Stimulated activated CD4-positive, alpha-beta T cell treated with anti-CD3 and anti-CD28 coated beads, Interleukin-4, amount 100 ng/mL, for 48 hours (primary cell): ENCODE measurements at regions not wholly inside any gene's neighbourhood (a gene's known extent, or its start where the extent isn't known, plus 50 kb on each side); places are given as distances from the start of the nearest gene placed in this dataset.

Experiments
- DNase-seq, 2 donors: peaks; one replicate each; pipeline ENCODE4 v3.0.0-alpha.2; 2020; ENCODE audit warnings: low read depth in 2 of 2

DNA sequence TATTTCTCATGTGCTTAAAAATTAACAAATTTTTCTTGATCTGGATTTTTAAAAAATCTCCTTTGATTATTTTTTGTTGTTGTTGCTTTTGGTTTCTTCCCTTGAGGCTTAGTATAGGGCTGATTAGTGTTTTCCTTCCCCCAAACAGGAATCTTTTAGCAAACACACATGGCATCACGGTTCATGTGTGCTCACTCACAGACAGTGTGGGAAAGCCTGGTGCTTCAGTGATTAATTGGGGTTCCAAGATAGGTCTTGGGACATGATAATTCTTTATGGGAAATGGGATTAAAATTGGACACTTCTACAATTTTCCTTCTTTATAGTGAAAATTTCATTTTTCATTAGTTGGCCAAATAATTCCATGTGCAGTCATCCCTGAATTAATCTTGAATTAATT is 153.9 kb upstream of the SOX11 start:
- DNase-seq, result no peak

DNA sequence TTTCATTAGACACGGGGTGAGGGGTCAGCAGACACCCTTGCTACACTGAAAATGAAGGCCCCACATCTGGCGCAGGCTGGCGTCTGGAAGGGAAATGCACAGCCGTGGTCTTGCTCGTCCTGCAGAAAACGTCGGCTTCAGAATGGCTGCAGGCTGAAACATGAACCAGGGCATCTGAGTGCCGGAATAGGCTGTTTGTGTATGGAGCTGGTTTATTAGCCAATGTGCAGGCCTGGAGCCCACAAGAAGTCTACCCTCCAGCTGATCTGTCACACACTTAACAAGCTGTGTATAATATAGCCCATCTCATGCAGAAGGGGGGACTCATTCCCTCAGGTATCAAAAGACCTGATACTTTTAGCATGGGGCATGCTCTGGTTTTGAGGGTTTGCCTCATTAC is 153.4 kb upstream of the SOX11 start:
- DNase-seq, result no peak

DNA sequence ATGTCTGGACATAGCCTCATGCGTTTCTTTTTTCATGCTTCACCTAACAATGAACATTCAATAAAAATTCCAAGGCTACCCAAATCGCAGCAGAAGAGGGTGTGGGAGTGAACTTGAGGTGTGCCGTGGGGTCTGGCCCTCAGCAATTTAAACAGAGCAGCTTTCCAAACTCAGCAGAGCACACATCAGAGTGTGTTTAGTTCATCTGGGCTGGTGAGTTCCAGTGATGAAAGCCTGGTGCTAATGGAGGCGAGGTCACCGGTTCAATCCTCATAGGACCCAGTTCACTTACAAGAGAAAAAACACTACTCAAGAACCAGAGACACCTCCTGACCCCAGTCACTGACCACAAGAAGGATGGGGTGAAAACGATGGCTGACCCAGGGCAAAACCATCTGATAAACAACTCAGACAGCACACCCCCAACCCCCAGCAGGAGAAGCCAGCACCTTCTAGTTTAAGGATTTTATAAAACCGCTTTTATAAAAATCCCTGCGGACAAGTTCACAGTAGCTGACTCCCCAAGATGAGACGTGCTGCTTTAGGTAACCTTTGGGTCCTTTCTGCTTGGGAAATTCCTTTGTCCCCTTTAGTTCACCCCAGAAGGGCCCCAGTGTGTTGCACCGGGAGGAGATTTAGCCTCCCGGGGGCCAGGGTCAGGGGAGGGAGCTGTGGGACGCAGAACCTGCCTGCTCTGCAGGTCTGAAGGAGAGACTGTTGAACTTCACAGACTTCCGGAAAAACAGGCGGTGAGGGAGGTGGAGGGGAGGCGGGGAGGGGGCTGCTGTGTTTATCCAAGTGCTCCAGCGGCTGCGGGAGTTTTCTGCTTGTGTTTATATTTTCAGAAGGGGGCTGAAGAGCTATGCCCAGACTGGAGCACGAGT is 152.7 kb upstream of the SOX11 start:
- DNase-seq, result no peak

DNA sequence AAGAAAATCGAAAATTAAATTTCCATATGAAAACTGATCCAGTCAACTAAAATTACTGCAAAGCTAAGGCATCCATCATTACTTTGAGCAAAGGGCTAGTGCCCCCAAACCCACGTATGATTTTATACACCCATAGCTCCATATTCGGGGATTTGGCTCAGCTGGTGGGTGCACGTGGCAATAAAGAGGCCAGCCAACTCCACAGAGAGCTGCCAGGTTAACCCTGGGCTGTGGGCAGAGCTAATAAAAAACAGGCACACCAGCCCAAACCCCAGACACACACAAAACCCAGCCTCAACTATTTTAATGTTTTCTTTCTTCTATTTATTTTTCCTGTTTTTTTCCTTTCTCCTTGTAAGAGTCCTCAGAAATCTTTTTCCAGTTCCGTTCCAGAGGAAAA is 151.3 kb upstream of the SOX11 start:
- no peak for DNase-seq

DNA sequence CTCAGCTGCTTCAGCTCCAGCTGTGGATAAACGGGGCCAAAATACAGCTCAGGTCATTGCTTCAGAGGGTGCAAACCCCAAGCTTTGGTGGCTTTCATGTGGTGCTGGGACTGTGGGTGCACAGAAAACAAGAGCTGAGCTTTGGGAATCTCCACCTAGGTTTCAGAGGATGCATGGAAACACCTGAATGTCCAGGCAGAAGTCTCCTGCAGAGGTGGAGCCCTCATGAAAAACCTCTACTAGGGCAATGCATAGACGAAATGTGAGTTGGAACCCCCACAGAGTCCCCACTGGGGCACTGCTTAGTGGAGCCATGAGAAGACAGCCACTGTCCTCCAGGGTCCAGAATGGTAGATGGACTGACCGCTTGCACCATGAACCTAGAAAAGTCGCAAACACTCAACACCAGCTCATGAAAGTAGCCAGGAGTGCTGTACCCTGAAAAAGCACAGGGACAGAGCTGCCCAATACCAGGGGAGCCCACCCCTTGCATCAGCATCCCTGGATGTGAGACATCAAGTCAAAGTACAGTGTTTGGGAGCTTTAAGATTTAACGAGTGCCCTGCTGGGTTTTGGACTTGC is 147.9 kb upstream of the SOX11 start:
- no peak for DNase-seq

DNA sequence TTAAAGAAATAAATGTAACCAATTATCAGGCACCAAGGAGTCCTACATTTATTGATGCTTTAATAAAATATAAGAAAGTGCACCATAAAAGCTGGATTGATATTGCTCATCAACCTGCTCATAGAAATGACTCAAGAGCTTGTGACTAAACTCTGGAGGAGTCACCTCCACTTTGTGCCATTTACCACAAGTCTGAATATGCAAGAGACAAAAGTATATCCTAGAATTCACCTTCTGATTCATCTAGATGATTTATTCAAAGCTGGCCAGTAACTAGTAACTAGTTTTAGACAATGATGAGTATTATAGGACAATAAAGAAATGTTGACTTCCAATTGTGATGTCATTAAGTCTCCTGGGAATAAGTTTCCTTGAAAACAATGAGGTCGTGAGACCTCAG is 146.0 kb upstream of the SOX11 start:
- DNase-seq, result no peak

DNA sequence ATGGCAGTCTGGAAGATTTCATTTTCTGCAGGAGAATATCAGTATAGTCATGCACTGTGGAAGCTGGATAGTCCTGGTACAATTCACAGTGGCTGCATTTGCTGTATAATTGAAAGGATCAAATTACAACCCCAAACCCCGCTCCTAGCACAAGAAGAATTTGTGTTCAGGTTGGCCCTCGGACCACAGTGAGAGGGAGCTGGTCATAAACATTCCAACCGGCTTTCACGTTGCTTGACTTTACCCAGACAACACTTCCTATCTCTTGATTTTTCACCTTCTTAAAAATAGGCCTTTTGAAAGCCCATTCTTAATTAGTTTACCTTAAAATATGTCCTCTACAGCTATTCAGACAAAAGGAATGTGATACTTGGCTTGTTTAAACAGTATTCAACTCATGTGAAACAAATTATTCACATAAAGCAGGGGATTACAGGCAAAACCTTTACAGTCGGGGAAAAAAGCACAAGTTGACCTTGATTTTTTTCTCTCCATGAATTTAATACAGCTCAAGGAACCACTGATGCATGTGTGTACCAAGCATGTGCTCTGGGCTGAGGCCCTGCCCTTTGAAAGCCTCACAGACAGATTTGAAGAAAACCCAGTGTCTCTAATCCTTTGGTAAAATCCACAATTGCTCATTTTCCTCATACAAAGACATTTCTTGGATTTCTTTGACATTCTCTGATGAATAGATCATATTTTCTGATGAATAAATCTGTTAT is 143.0 kb upstream of the SOX11 start:
- no peak for DNase-seq

DNA sequence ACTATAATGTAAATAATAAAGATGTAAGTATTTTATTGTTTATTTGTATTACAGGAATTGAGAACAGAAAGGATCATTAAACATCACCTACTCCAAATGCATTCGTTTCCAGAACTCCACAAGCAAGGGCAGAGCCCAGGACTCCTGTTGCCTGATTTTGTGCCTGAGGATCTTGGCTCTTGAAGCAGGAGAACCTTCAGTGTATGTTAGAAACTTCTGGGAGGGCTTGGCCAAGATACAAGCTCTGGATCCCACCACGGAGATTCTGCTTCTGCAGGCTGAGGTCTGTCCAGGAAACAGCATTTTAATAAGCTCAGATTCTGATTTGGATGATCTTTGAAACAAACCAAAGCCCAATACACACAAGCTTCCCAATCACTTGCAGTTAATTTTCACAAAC is 142.4 kb upstream of the SOX11 start:
- no peak for DNase-seq

DNA sequence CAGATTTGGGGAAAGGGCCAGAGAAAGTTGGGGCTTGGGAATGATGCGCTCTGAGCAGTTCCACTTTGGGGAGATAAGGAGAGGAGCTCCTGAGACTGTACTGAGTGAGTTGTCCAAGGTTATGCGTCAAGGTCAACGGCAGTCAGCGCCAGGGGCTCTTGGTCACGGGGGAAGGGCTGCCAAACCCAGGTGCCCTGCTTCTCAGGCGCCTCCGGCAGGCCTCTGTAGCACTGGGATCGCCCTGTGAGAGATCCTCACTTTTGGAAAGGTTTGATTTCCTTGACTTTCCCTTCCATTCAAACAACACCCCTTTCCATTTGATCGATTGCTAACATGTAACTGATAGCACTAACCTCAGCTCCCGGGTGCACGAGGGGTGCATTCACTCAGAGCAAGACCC is 136.5 kb upstream of the SOX11 start:
- DNase-seq, result no peak

DNA sequence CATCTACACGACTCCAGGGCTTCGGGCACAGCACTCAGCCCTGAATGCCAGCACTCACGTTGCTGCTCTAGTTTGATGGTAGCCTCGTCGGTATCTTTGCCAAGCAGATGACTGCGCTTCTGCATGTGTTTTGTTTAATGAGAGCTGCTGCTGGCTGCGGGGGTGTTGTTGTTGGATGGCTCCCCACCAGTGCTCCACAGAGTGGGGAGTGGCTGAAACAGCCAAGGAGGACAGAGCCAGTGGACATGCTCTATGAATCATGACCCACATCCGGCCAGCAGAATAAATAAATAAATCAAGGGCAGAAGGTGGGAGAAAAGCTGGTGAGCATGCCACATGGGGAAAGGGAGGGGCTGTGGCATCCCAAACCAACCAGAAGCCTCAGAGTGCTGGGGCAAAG is 131.2 kb upstream of the SOX11 start:
- DNase-seq, result no peak

DNA sequence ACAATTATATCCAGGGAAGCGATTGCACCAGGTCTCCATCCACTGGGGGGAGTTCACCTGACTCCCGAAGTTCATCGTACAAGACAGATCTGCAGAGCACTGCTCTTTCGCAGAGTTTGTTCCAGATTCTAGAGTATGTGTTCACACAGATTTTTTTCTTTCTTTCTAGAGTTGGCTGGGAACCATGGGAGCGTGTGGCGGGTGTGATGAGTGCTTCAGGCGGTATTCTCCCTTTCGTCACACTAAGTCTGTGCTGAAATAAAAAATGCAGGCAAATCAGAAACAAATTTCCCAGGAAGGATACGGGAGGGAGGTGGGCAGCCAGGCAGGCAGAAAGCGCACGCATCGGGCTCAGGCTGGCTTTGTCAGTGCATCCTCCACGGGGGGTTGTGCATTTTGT is 129.8 kb upstream of the SOX11 start:
- no peak for DNase-seq

DNA sequence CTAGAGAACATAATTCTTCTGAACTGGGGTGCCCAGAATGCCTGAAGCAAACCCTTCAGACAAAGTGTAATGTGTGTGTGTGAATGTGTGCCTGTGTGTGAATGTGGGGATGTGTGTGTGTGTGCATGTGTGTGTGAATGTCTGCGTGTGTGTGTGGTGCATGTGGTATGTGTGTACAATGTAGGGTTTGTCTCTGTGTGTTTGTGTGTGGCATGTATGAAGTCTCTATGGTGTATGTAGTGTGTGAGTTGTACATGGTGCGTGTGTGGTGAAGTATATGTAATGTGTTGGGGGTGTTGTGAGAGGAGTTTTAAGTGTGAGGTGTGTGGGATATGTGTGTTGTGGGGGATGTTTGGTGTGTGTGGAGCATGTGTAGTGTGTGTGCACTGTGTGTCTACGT is 129.3 kb upstream of the SOX11 start:
- DNase-seq, result no peak

DNA sequence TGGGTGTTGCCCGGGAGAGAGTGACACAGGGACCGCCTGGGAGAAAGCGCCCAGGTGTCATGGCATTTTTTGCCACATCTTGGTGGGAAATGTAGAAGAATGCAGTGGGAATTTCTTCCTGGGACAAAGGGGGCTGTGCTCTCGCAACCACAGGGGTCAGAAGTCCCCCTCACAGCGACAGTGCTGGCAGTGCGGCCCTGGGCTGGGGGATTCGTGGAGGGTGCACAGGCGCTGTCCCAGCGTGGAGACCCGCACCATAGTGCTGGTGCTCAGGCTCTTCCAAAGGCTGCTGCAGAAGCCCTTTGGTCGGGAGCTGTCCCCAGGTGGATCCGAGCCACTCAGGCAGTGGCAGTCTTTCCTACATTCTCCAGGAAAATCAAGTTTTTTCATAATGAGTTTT is 128.8 kb upstream of the SOX11 start:
- DNase-seq, result no peak

DNA sequence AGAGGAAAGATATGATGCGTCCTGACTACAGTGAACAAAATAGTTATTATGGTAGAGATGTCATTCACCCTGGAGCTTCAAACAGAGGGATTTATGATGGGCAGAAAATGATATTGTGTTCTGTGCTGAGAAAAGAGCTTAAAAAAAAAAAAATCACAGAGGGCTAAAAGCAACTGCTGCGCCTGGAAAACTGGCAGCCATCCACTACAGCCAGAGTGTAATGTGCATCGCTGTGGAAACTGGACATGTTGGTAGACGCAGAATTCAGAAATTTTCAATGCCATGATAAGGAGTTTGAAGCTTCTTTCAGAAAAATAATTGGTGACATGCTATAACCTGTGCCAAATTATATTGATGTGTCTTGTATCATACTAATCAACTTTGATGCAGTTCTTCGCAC is 122.9 kb upstream of the SOX11 start:
- no peak for DNase-seq

DNA sequence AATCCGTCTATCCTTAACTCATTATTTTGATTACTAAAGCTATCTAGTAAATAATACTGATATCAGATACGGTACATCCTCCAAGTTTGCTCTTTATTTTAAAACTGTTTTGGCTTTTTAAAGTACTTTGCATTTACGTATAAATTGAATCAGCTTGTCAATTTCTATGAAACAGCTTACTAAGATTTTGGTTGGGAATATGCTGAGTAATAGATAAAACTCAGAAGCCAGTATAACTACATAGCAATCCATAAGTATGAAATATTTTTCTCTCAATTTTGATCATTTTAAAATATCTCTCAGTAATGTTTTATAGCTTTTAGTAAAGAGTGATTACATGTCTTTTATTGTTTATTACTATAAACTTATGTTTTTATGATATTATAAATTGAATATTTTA is 116.2 kb upstream of the SOX11 start:
- no peak for DNase-seq

DNA sequence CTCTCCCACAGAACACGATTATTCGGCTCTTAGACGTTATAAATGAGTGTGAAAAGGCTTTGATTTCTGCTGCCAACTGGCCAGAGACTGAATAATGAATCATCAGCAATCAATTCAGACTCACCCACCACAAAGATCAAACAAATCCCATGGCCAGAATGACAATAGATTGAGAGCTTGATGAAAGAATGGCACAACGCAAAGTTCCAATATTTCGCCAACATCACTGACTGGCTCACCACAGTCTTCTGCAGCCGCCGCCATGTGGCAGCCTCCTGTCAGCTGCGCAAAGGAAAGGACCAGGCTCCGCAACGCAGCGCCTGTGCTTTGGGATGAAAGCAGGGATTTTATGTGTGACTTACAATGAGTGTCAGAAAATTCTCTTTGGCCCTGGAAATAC is 104.4 kb upstream of the SOX11 start:
- DNase-seq, result no peak

DNA sequence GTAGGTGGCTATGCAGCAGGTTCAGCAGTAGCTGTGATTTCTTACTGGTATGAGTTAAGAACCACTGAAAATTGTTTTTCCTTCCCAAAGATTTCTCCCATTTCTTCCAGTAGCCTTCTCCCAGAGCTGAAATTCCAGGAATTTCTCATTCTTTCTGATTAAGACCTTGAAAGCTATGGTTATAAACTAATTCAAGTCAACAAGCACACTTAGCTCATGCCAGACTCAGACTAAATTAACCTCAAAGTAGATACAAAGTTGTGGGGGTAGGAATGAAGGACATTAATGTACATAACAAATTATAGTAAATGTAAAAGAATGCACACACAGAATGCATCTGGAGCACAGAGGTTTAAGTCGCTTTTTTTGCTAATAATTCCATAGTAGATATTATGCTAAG is 103.6 kb upstream of the SOX11 start:
- no peak for DNase-seq

DNA sequence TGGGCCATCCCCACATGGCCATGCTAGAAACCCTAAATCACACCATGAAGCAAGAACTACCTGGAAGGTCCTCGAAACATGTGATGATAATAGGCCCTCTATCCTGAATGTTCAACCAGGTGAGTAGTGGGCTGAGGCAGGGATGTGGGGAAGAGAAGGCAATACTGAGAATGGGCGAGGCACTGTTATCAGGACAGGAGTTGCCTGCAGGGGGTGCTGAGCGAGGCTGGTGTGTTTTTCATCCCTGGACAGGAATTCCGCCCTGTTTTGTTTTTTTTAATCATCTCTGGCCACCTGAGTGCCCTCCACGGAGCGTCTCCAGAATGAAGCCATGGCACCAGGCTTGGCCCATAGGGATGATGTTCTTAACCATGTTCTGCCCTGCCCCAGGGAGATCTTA is 103.0 kb upstream of the SOX11 start:
- no peak for DNase-seq

DNA sequence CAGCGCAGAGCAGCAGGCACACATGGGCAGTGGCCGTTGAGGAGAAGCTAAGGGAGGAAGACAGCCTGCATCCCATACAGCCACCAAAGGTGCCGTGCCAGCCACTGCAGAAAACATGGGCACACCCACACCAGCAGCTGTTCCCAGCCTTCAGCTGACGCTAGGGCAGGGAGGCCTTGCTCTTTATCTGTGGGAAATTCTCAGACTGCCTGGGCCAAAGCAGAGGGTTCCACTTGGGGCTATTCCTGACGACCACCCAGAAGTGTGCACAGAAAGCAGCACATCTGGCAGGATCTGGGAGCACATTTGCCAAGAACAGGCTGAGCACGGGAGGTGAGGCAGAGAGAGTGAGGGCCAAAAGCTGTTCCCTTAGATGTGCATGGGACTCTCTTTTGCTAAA is 101.3 kb upstream of the SOX11 start:
- DNase-seq, result no peak

DNA sequence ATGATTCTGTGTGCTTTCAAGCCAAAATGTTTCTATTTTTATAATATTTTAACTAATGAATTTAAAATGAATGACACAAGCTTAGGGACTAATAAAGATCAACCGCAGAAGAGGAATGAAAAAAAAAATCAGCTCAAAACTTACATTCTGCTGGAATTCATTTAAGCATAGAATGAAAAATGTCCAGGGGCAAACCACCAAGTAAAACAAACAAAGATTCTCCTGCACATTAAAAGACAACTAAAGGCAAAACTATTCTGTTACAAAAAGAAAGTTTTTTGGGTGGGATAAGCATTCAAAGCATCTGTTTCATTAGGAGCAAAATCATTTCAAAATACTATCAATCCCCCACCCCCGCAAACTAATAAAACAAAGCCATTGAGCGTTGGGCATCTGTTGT is 99.3 kb upstream of the SOX11 start:
- DNase-seq, result no peak

DNA sequence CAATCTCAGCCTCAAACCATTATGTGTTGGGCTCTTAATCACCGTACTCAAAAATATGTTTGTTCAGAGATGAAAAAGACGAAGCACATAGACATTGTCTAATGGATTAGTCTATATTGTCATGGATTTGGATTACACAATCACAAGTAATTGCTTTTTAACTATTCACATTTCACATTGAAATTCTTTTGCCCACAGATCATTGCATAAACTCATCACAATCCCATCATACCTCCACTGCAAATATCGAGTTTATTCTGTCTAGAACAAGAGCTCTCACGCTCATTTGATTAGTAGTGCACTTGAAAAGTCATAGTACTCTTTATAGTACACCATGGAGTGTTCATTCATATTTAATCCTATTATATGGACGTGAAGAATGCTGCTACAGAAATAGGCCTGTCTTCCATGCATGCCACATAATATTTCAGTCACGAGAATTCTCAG is 97.9 kb upstream of the SOX11 start:
- no peak for DNase-seq

DNA sequence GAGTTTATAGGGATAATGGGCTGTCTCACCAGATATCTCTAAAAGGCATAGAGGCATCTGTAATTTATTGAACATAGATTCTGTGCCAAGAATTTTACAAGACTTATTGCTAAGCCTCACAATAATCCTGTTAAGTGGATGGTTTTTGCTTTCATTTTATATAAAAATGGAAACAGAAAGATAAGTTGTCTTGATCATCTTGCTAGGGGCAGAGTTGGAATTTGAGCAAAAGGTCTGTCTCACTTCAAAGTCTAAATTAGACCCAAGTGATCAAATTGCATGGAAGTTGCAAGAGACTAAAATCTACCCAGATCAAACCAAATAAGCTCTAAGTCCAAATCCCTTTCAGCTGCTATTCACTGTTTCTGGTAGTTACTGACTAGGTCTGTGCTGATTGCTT is 95.3 kb upstream of the SOX11 start:
- DNase-seq, result no peak

DNA sequence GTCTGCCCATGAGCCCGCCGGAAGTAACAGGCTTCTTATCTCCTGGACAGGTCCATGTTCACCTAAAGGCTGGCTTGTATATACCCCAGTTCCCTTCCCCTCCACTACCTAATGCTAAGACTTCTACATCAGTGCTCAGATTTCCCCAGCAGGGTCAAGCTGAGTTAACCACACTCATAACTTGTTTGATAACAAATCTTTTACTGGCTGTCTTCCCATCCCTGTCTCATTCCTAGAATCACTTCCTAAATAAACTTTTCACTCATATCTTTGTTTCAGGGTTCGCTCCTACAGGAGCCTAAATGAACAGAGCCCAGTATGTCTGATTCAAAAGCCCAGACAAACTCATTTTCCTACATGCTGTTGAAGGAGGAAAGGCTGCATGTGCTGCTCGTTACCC is 94.0 kb upstream of the SOX11 start:
- no peak for DNase-seq
